ENCODE measurements at regions not wholly inside any gene's neighbourhood (a gene's known extent, or its start where the extent isn't known, plus 50 kb on each side); places are given as distances from the start of the nearest gene placed in this dataset.
"Not testable (repeated sequence)": the region's sequence is repeated elsewhere in the genome, so short reads cannot be mapped to it uniquely, and the experiment has no call there.

- Histone ChIP-seq H3K9me3 (no peaks in the 10 kb centered on the region), H3K36me3 (replicated peaks) (no peaks in the 10 kb centered on the region), H3K4me3 (no peak overlapping the region), H3K4me1 (no peaks in the 10 kb centered on the region), H3K27me3 (ENCODE audit: low read depth) (no peaks in the 10 kb centered on the region)
- in situ Hi-C loops (cut with MboI; ENCODE audit: low sequenced_read_pairs): no loop called here
- DNase-seq (ENCODE audit: low spot score in 2 of 2): no peak
Observed at GRCh38 chr3:78087134-78087533, 1047.2 kb downstream of the ROBO2 start.

- no peak overlapping the region for H3K4me3 ChIP-seq
- H3K27me3 ChIP-seq (ENCODE audit: low read depth): no peaks in the 10 kb centered on the region
- H3K9me3 ChIP-seq: no peaks in the 10 kb centered on the region
- in situ Hi-C loops (cut with MboI; ENCODE audit: low sequenced_read_pairs): no loop called here
- H3K4me1 ChIP-seq: no peaks in the 10 kb centered on the region
- H3K36me3 ChIP-seq (replicated peaks): no peaks in the 10 kb centered on the region
- no peak for DNase-seq (ENCODE audit: low spot score in 2 of 2)
Observed at GRCh38 chr3:78088006-78088405, 1048.1 kb downstream of the ROBO2 start.

GRCh38 chr3:78090382-78090781, 1050.5 kb downstream of the ROBO2 start:
- no peak for DNase-seq (ENCODE audit: low spot score in 2 of 2)
- in situ Hi-C loops (cut with MboI; ENCODE audit: low sequenced_read_pairs): no loop called here
- Histone ChIP-seq H3K27me3 (ENCODE audit: low read depth) (no peaks in the 10 kb centered on the region), H3K36me3 (replicated peaks) (no peaks in the 10 kb centered on the region), H3K4me3 (no peak overlapping the region), H3K4me1 (no peaks in the 10 kb centered on the region), H3K9me3 (no peaks in the 10 kb centered on the region)

- in situ Hi-C loops (cut with MboI; ENCODE audit: low sequenced_read_pairs): no loop called here
- no peaks in the 10 kb centered on the region for H3K9me3 ChIP-seq
- H3K36me3 ChIP-seq (replicated peaks): no peaks in the 10 kb centered on the region
- H3K27me3 ChIP-seq (ENCODE audit: low read depth): no peaks in the 10 kb centered on the region
- H3K4me1 ChIP-seq: no peaks in the 10 kb centered on the region
- no peak for DNase-seq (ENCODE audit: low spot score in 2 of 2)
- H3K4me3 ChIP-seq: no peak overlapping the region
Observed at GRCh38 chr3:78091478-78092119, 1051.7 kb downstream of the ROBO2 start.

GRCh38 chr3:78092574-78092973, 1052.7 kb downstream of the ROBO2 start:
- H3K36me3 ChIP-seq (replicated peaks); H3K27me3 ChIP-seq (ENCODE audit: low read depth); H3K9me3 ChIP-seq; in situ Hi-C loops (cut with MboI; ENCODE audit: low sequenced_read_pairs); H3K4me3 ChIP-seq; H3K4me1 ChIP-seq; DNase-seq (ENCODE audit: low spot score in 2 of 2): not testable (repeated sequence)

GRCh38 chr3:78096488-78097255, 1056.8 kb downstream of the ROBO2 start:
- no peak for DNase-seq (ENCODE audit: low spot score in 2 of 2)
- H3K4me3 ChIP-seq: no peak overlapping the region
- no peaks in the 10 kb centered on the region for H3K36me3 ChIP-seq (replicated peaks)
- H3K4me1 ChIP-seq: no peaks in the 10 kb centered on the region
- in situ Hi-C loops (cut with MboI; ENCODE audit: low sequenced_read_pairs): no loop called here
- no peaks in the 10 kb centered on the region for H3K9me3 ChIP-seq
- no peaks in the 10 kb centered on the region for H3K27me3 ChIP-seq (ENCODE audit: low read depth)

- Histone ChIP-seq H3K36me3 (replicated peaks) (no peaks in the 10 kb centered on the region), H3K4me3 (no peak overlapping the region), H3K9me3 (no peaks in the 10 kb centered on the region), H3K27me3 (ENCODE audit: low read depth) (no peaks in the 10 kb centered on the region), H3K4me1 (no peaks in the 10 kb centered on the region)
- in situ Hi-C loops (cut with MboI; ENCODE audit: low sequenced_read_pairs): no loop called here
- no peak for DNase-seq (ENCODE audit: low spot score in 2 of 2)
Observed at GRCh38 chr3:78098367-78098766, 1058.5 kb downstream of the ROBO2 start.

- in situ Hi-C loops (cut with MboI; ENCODE audit: low sequenced_read_pairs): no loop called here
- Histone ChIP-seq H3K27me3 (ENCODE audit: low read depth) (no peaks in the 10 kb centered on the region), H3K4me1 (no peaks in the 10 kb centered on the region), H3K4me3 (no peak overlapping the region), H3K36me3 (replicated peaks) (no peaks in the 10 kb centered on the region), H3K9me3 (no peaks in the 10 kb centered on the region)
- no peak for DNase-seq (ENCODE audit: low spot score in 2 of 2)
Observed at GRCh38 chr3:78101384-78101783, 1061.5 kb downstream of the ROBO2 start.

GRCh38 chr3:78108269-78108961, 1068.5 kb downstream of the ROBO2 start:
- DNase-seq (ENCODE audit: low spot score in 2 of 2); H3K4me3 ChIP-seq; H3K9me3 ChIP-seq; H3K27me3 ChIP-seq (ENCODE audit: low read depth); H3K36me3 ChIP-seq (replicated peaks); in situ Hi-C loops (cut with MboI; ENCODE audit: low sequenced_read_pairs): not testable (repeated sequence)
- H3K4me1 ChIP-seq: peaks cover 31% of the 10 kb centered on the region

GRCh38 chr3:78112291-78113010, 1072.6 kb downstream of the ROBO2 start:
- Histone ChIP-seq H3K4me3 (no peak overlapping the region), H3K4me1 (peaks cover 41% of the 10 kb centered on the region), H3K36me3 (replicated peaks) (no peaks in the 10 kb centered on the region), H3K27me3 (ENCODE audit: low read depth) (no peaks in the 10 kb centered on the region), H3K9me3 (no peaks in the 10 kb centered on the region; the same call in 1 of the 2 replicates)
- in situ Hi-C loops (cut with MboI; ENCODE audit: low sequenced_read_pairs): no loop called here
- peak; percentile 21 to 38 for DNase-seq (ENCODE audit: low spot score in 2 of 2)

- H3K9me3 ChIP-seq: no peaks in the 10 kb centered on the region
- no peaks in the 10 kb centered on the region for H3K27me3 ChIP-seq (ENCODE audit: low read depth)
- in situ Hi-C loops (cut with MboI; ENCODE audit: low sequenced_read_pairs): no loop called here
- H3K36me3 ChIP-seq (replicated peaks): no peaks in the 10 kb centered on the region
- no peak for DNase-seq (ENCODE audit: low spot score in 2 of 2)
- H3K4me1 ChIP-seq: peaks cover 33% of the 10 kb centered on the region
- H3K4me3 ChIP-seq: no peak overlapping the region
Observed at GRCh38 chr3:78115983-78116382, 1076.1 kb downstream of the ROBO2 start.

GRCh38 chr3:78116874-78117273, 1077.0 kb downstream of the ROBO2 start:
- in situ Hi-C loops (cut with MboI; ENCODE audit: low sequenced_read_pairs): no loop called here
- DNase-seq (ENCODE audit: low spot score in 2 of 2): no peak
- peaks cover 25% of the 10 kb centered on the region for H3K4me1 ChIP-seq
- no peaks in the 10 kb centered on the region for H3K9me3 ChIP-seq
- no peaks in the 10 kb centered on the region for H3K27me3 ChIP-seq (ENCODE audit: low read depth)
- no peaks in the 10 kb centered on the region for H3K36me3 ChIP-seq (replicated peaks)
- H3K4me3 ChIP-seq: no peak overlapping the region

GRCh38 chr3:78123058-78123457, 1083.2 kb downstream of the ROBO2 start:
- in situ Hi-C loops (cut with MboI; ENCODE audit: low sequenced_read_pairs): no loop called here
- no peaks in the 10 kb centered on the region for H3K27me3 ChIP-seq (ENCODE audit: low read depth)
- H3K9me3 ChIP-seq: no peaks in the 10 kb centered on the region
- no peak for DNase-seq (ENCODE audit: low spot score in 2 of 2)
- no peaks in the 10 kb centered on the region for H3K36me3 ChIP-seq (replicated peaks)
- H3K4me3 ChIP-seq: no peak overlapping the region
- H3K4me1 ChIP-seq: no peaks in the 10 kb centered on the region

GRCh38 chr3:78129707-78130106, 1089.8 kb downstream of the ROBO2 start:
- Histone ChIP-seq H3K9me3 (no peaks in the 10 kb centered on the region), H3K4me3 (no peak overlapping the region), H3K27me3 (ENCODE audit: low read depth) (no peaks in the 10 kb centered on the region), H3K36me3 (replicated peaks) (no peaks in the 10 kb centered on the region), H3K4me1 (no peaks in the 10 kb centered on the region)
- no peak for DNase-seq (ENCODE audit: low spot score in 2 of 2)
- in situ Hi-C loops (cut with MboI; ENCODE audit: low sequenced_read_pairs): no loop called here

All from HAP-1 (cell line).